WTC11 (cell line): ENCODE measurements at regions not wholly inside any gene's neighbourhood (a gene's known extent, or its start where the extent isn't known, plus 50 kb on each side); places are given as distances from the start of the nearest gene placed in this dataset.
"Not testable (repeated sequence)": the region's sequence is repeated elsewhere in the genome, so short reads cannot be mapped to it uniquely, and the experiment has no call there.

ENCODE experiments used
- ATAC-seq: fragments of 200-7000 bp; cut with Tn5 transposase; 2 replicates; pipeline ENCODE4 v1.10.0; 2021; ENCODE audit warnings: mild to moderate bottlenecking, moderate library complexity
- CTCF ChIA-PET: fragments of 300-600 bp; sonication (Branson Sonifier 250); formaldehyde crosslinking; loops from one replicate; lab custom pipeline; 2021; ENCODE audit warnings: antibody characterized with exemption; lab: Charles Lee
- POLR2A ChIA-PET: fragments of 350-600 bp; sonication (Branson Sonifier 250); formaldehyde crosslinking; loops from one replicate; lab custom pipeline; 2021; ENCODE audit warnings: antibody characterized with exemption; lab: Charles Lee
- DNase-seq: peaks from one replicate; pipeline ENCODE4 v3.0.0; 2021; ENCODE audit warnings: low spot score
- H3K27ac Mint-ChIP-seq: 2 replicates; pipeline ENCODE4 v1.8.0; 2021; ENCODE audit warnings: mixed read lengths
- H3K27me3 Mint-ChIP-seq: 2 replicates; pipeline ENCODE4 v1.8.0; 2021; ENCODE audit warnings: low read depth, mild to moderate bottlenecking, moderate library complexity, mixed read lengths
- H3K36me3 Mint-ChIP-seq: 2 replicates; pipeline ENCODE4 v1.8.0; 2021; ENCODE audit warnings: mixed read lengths
- H3K4me1 Mint-ChIP-seq: 2 replicates; pipeline ENCODE4 v1.8.0; 2022; ENCODE audit warnings: mixed read lengths
- H3K4me3 Mint-ChIP-seq: 2 replicates; pipeline ENCODE4 v1.8.0; 2021; ENCODE audit warnings: mild to moderate bottlenecking, moderate library complexity, mixed read lengths
- H3K9me3 Mint-ChIP-seq: 2 replicates; pipeline ENCODE4 v1.8.0; 2021; ENCODE audit warnings: mixed read lengths

DNA sequence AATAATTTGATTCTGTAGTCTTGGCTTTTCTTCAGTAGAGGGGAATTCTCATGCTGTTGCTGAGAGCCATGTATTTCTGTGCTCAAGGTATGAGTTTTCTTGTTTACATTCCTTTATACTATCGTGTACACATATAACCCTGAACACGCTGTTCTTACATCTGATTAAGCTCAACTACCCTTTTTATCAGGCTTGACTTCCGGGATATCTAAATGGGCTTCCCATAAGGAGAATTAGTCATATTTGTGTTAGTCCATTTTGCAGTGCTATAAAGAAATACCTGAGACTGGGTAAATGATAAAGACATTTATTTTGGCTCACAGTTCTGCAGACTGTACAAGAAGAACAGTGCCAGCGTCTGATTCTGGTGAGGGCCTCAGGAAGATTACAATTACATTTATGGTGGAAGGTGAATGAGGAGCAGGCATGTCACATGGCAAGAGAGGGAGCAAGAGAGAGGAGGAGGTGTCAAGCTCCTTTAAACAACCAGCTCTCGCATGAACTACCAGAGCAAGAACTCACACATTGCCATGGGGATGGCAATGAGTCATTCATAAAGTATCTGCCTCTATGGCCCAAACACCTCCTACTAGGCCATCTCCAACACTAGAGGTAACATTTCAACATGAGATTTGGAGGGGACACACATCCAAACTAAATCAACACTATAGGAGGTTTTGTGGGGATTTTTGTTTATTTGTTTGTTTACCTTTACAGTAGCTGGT, 118.2 kb downstream of the LIMS4 start:
- H3K4me3 Mint-ChIP-seq, DNase-seq, H3K4me1 Mint-ChIP-seq, POLR2A ChIA-PET, H3K36me3 Mint-ChIP-seq, H3K27ac Mint-ChIP-seq, H3K9me3 Mint-ChIP-seq, H3K27me3 Mint-ChIP-seq, CTCF ChIA-PET: not testable (repeated sequence)
- ATAC-seq = peak; percentile 67; the same call in 1 of the 2 replicates

DNA sequence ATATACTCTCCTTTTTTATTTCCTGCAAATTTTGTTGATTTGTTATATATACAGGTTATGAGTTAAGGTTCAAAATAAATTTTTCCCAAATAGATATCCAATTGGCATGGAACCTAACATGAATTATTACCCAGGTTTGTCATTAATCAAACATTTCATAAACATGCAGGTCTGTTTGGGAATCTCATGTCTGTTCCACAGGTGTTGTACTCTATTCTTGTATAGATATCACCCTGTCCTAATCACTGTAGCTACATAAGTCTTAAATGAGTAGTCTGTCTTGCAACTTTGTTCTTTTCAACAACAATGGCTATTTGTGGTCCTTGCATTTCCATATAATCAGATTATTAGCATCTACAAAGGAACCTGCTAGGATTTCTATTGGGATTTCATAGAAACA, 121.9 kb downstream of the LIMS4 start:
- DNase-seq, CTCF ChIA-PET, H3K27ac Mint-ChIP-seq, H3K36me3 Mint-ChIP-seq, POLR2A ChIA-PET, H3K9me3 Mint-ChIP-seq, ATAC-seq, H3K4me1 Mint-ChIP-seq, H3K4me3 Mint-ChIP-seq, H3K27me3 Mint-ChIP-seq: not testable (repeated sequence)

DNA sequence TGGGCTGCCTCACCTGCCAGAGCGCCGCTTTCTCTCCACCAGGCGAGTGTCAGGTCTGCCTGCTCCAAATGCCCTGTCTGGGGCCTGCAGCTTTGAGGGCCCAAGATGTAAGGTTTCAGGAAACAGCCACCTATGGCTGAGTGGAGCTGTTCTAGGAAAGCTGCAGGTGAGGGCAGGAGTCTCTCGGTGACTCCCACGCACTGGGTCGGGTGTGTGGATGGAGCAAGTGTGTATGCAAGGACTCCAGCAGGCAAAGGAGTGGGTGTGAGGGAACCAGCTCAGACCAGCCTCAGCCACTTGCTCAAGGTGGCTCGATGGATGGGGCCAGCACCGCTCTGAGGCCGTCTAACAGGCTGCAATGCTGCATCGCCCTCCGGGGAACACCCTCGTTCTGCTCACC, 123.7 kb downstream of the LIMS4 start:
- POLR2A ChIA-PET, H3K27ac Mint-ChIP-seq, H3K4me3 Mint-ChIP-seq, H3K27me3 Mint-ChIP-seq, H3K36me3 Mint-ChIP-seq, H3K9me3 Mint-ChIP-seq, ATAC-seq, DNase-seq, H3K4me1 Mint-ChIP-seq, CTCF ChIA-PET: not testable (repeated sequence)

DNA sequence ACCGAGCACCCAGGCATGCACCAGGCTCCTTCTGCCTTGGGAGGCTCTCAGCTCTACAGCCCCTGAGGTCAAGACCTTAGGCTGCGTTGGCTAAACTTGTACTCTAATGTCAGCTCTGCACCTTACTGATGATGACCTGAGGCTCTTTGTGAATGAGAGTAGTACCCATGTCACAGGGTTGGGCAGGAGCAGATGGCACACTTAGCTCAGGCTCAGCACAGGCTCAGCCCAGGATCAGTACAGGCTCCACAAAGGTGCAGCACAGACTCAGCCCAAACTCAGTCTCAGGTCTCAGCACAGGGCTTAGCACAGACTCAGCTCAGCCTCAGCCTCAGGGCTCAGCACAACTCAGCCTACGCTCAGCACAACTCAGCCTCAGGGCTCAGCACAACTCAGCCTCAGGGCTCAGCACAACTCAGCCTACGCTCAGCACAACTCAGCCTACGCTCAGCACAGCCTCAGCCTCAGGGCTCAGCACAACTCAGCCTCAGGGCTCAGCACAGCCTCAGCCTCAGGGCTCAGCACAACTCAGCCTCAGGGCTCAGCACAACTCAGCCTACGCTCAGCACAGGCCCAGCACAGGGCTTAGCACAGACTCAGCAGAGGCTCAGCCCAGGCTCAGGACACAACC, 128.1 kb downstream of the LIMS4 start:
- DNase-seq, H3K4me1 Mint-ChIP-seq, H3K27me3 Mint-ChIP-seq, POLR2A ChIA-PET, H3K9me3 Mint-ChIP-seq, H3K4me3 Mint-ChIP-seq, H3K27ac Mint-ChIP-seq, H3K36me3 Mint-ChIP-seq, ATAC-seq, CTCF ChIA-PET: not testable (repeated sequence)

DNA sequence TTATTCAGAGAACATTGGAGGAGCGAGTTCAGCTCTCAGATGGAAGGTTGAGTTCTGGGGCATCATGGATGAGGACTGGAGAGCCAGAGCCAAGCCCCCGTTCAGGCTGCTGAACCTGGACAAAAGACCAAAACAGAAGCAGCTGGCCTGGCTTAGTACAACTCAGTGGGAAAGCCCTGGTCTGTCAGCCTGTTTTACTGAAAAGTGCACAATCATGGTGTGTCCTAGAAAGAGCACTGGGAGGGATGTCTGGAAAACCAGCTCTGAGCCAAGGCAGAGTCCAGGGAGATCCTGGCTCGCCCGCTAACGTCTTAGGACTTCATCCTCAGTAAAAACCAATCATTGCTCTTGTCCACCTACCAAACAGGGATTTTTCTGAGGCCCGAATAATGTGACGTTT, 129.7 kb upstream of the MTLN start:
- POLR2A ChIA-PET, H3K4me3 Mint-ChIP-seq, H3K27ac Mint-ChIP-seq, DNase-seq, H3K27me3 Mint-ChIP-seq, CTCF ChIA-PET, H3K36me3 Mint-ChIP-seq, H3K4me1 Mint-ChIP-seq, ATAC-seq, H3K9me3 Mint-ChIP-seq: not testable (repeated sequence)

DNA sequence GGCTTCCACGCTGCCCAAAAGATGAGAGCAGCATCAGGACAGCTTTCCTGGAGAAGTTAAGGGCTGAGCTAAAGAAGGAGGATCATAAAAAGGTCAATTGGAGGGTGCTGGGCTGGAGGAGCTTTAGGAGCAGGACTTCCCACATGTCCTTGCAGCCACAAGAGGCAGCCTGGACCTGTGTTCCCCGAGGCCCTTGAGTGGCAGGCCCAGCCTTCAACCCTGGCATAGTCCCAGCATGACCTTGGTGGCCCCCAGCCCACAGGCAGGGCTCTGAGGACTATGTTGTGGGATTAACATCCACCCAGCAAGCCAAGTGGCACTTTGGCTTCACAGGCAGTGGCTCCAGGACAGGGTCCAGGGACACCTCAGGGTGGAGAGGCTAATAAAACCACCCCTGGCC, 126.8 kb upstream of the MTLN start:
- POLR2A ChIA-PET, H3K9me3 Mint-ChIP-seq, DNase-seq, H3K4me1 Mint-ChIP-seq, CTCF ChIA-PET, H3K4me3 Mint-ChIP-seq, H3K27me3 Mint-ChIP-seq, H3K27ac Mint-ChIP-seq, H3K36me3 Mint-ChIP-seq: not testable (repeated sequence)
- ATAC-seq = peak; percentile 41

DNA sequence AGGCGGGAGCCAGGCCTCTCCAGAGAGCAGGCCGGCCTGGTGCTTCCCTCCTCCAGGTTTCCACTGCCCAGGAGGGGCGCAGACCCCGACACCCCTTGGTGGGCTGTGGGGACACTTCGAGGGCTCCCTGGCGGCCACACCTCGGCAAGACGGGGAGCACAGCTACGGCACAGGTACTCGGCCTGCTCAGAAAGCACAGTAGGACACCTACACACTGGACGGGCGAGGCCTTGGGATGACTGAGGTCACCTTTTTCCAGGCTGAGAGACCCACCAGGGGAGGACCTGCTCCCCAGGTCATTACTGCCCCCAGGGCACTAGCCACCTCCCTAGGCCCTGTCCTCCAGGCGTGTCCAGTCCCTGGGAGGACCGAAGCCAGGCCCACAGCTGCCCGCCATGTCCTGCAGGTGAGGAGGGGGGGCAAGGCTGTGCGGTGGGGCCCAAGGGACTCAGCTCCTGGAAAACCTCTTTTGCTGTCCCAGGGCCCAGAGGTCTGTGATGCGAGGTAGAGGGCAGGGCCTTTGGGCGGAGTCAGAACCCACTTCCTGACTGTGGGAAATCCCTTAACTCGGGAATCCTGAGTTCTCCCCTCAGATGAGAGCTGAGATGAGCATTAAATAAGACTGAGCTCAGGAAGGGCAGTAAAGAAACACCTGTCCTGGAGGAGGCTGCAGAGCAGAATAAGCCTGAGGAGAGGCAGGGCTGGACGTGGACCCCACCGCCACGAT, 126.1 kb upstream of the MTLN start:
- CTCF ChIA-PET, H3K4me3 Mint-ChIP-seq, H3K9me3 Mint-ChIP-seq, H3K36me3 Mint-ChIP-seq, H3K27me3 Mint-ChIP-seq, DNase-seq, H3K4me1 Mint-ChIP-seq, POLR2A ChIA-PET, H3K27ac Mint-ChIP-seq: not testable (repeated sequence)
- ATAC-seq = peak; percentile 41

DNA sequence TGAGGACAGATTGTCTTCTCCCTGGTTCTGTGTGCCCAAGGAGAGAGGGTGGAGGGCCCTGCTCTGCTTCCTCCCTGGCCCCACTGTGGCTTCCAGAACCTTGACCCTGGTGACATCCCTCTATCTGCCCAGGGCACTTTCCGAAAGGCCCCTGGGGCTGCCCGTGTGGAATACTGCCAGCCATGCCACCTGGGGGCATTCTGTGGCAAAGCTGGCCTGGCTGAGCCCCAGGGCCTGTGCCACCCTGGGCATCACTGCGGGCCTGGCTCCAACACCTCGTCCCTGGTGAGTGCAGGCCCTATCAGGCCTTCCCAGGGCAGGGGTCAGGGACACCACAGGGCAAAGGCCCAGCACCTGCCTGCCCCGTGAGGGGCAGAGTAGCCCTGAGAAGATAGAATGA, 123.7 kb upstream of the MTLN start:
- H3K4me1 Mint-ChIP-seq, H3K27ac Mint-ChIP-seq, H3K9me3 Mint-ChIP-seq, H3K4me3 Mint-ChIP-seq, H3K27me3 Mint-ChIP-seq, H3K36me3 Mint-ChIP-seq, CTCF ChIA-PET, ATAC-seq, DNase-seq, POLR2A ChIA-PET: not testable (repeated sequence)

DNA sequence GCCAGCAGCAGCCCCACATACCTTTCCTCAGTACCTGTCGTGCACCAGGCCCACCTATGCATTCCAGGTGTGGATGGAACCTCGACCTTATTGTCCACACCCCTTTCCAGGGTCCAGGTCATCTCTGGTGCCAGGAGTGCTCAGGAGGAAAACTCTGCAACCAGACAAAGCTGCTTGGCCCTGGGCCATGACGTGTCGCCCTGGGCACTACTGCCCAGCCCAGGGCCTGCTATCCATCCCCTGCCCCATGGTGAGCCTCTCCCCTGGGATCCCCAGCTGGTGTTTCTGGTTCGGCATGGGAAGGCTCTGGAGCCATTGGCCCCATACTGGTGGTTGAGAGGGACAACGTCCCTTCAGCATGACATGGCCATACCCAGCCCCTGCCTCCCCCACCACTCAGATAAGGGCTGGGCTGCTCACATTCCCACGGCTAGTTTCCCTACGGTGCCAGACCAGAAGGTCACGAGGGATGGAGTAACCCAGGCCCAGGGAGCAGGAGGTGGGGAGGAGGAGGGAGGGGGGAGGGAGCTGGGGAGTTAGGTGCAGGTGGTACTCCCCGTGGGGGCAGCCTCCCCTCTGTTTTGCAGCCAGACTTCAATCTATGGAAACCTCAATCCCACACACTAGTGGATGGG, 123.2 kb upstream of the MTLN start:
- not testable (repeated sequence) for ATAC-seq

DNA sequence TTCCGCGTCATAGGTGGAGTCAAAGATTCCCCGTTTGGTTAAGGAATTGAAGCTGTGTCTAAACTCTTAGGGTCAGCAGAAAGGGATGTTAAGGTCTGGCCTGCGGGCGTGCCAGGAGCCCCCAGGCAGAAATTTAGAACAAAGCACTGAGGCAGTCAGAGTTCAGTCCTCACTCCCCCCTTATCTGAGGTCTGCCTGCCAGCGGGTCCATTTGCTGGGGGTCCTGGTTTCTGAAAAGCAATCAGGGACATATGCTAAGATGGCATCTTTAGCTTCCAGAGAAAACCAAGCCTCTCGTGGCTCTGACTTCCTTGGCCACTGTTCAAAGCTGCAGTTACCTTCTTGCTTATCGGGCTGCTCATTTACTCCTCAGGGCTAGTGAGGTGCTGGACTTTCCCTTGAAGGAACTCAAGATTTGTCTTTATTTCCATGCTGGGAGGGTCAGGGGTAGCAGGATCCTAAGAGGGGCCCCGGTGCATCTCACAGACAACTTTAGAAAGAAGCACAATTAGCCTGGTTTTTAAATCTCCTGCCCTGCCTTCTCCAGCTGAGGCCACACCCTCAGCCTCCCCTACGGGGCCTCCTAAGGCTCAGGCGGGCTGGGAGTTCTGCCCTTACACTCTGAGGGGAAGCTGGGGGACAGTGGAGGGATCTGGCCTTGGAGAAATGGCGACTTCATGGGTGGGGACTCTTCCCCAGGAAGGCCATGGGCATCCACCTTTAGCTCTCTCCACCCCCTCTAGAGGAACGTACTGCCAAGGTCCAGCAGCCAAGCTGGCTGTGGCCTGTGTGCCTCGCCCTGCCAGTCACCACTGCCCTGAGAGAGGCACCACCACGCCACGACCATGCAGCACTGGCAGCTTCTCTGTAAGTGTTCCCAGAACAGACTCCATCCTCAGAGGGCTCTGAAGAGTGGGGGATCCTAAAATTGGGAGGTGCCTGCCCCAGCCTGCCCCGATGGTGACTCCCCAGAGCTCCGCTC, 121.1 kb upstream of the MTLN start:
- H3K4me3 Mint-ChIP-seq, POLR2A ChIA-PET, ATAC-seq, CTCF ChIA-PET, H3K9me3 Mint-ChIP-seq, DNase-seq, H3K36me3 Mint-ChIP-seq, H3K27me3 Mint-ChIP-seq, H3K4me1 Mint-ChIP-seq, H3K27ac Mint-ChIP-seq: not testable (repeated sequence)

More for the DNA sequence above, 123.2 kb upstream of the MTLN start:
- DNase-seq, CTCF ChIA-PET, H3K36me3 Mint-ChIP-seq, H3K27ac Mint-ChIP-seq, H3K4me3 Mint-ChIP-seq, H3K9me3 Mint-ChIP-seq, POLR2A ChIA-PET, H3K27me3 Mint-ChIP-seq, H3K4me1 Mint-ChIP-seq: not testable (repeated sequence)

DNA sequence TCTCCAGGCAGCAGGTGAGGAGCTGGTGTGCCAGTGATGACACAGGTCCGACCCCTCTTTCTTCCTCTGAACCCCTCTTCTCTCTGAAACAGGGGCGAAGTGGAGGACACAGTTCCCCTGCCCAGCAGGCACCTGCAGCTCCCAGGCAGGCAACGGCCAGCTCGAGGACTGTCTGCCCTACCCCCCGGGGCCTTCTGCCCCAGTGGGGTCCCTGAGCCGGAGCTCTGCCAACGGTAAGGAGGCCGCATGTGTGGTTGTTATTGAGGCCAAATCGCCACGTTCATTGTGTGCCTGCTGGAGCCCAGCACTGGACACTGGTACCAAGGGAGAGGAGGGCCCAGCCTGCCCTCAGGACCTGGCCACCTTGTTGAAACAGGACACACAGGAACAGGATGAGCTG, 119.3 kb upstream of the MTLN start:
- H3K27ac Mint-ChIP-seq, CTCF ChIA-PET, H3K36me3 Mint-ChIP-seq, H3K27me3 Mint-ChIP-seq, ATAC-seq, H3K9me3 Mint-ChIP-seq, POLR2A ChIA-PET, H3K4me3 Mint-ChIP-seq, DNase-seq, H3K4me1 Mint-ChIP-seq: not testable (repeated sequence)
